Effector memory CD4-positive, alpha-beta T cell (primary cell): ENCODE measurements at regions not wholly inside any gene's neighbourhood (a gene's known extent, or its start where the extent isn't known, plus 50 kb on each side); places are given as distances from the start of the nearest gene placed in this dataset.

ENCODE experiments used
- DNase-seq, 3 donors: peaks; one replicate each; pipeline ENCODE4 v3.0.0-alpha.2; 2020
- H3K27ac ChIP-seq: 2 replicates; pipeline ENCODE4 v1.7.0; 2013; ENCODE audit warnings: mild to moderate bottlenecking, low read length, moderate library complexity; ENCODE audit not compliant: insufficient read depth, poor library complexity, severe bottlenecking
- H3K27me3 ChIP-seq: replicated peaks from 2 replicates; pipeline ENCODE4 v1.7.0; 2013; ENCODE audit warnings: mild to moderate bottlenecking, low read length; ENCODE audit not compliant: insufficient read depth, control insufficient read depth, poor library complexity, severe bottlenecking
- H3K36me3 ChIP-seq: 2 replicates; pipeline ENCODE4 v1.7.0; 2013; ENCODE audit warnings: mild to moderate bottlenecking, low read length, moderate library complexity; ENCODE audit not compliant: control insufficient read depth, insufficient read depth
- H3K4me1 ChIP-seq: 2 replicates; pipeline ENCODE4 v1.7.0; 2013; ENCODE audit warnings: low read length, mild to moderate bottlenecking; ENCODE audit not compliant: control insufficient read depth, insufficient read depth, poor library complexity, severe bottlenecking
- H3K4me3 ChIP-seq: 2 replicates; pipeline ENCODE4 v1.7.0; 2013; ENCODE audit warnings: low read length, low read depth, mild to moderate bottlenecking; ENCODE audit not compliant: insufficient read depth, poor library complexity, severe bottlenecking
- H3K9me3 ChIP-seq: 2 replicates; pipeline ENCODE4 v1.7.0; 2013; ENCODE audit warnings: mild to moderate bottlenecking, low read length, moderate library complexity; ENCODE audit not compliant: control insufficient read depth

- Histone ChIP-seq H3K4me1 (no peaks in the 10 kb centered on the region), H3K9me3 (no peaks in the 10 kb centered on the region), H3K27ac (no peak overlapping the region), H3K4me3 (no peak overlapping the region), H3K27me3 (no peaks in the 10 kb centered on the region), H3K36me3 (no peaks in the 10 kb centered on the region)
- no peak for DNase-seq
Measured at GRCh38 chr2:60603533-60604190, 50.2 kb upstream of the BCL11A start.

GRCh38 chr2:60604486-60605064 lies 51.1 kb upstream of the BCL11A start:
- Histone ChIP-seq H3K27me3 (no peaks in the 10 kb centered on the region), H3K36me3 (no peaks in the 10 kb centered on the region), H3K27ac (no peak overlapping the region), H3K9me3 (no peaks in the 10 kb centered on the region), H3K4me3 (no peak overlapping the region), H3K4me1 (no peaks in the 10 kb centered on the region)
- DNase-seq: no peak

- Histone ChIP-seq H3K36me3 (no peaks in the 10 kb centered on the region), H3K27ac (no peak overlapping the region), H3K4me1 (no peaks in the 10 kb centered on the region), H3K27me3 (no peaks in the 10 kb centered on the region), H3K4me3 (no peak overlapping the region), H3K9me3 (no peaks in the 10 kb centered on the region)
- no peak for DNase-seq
Measured at GRCh38 chr2:60605866-60606265, 52.4 kb upstream of the BCL11A start.

- no peak overlapping the region for H3K4me3 ChIP-seq
- no peaks in the 10 kb centered on the region for H3K36me3 ChIP-seq
- H3K4me1 ChIP-seq: no peaks in the 10 kb centered on the region
- H3K27me3 ChIP-seq: no peaks in the 10 kb centered on the region
- no peak for DNase-seq
- H3K9me3 ChIP-seq: no peaks in the 10 kb centered on the region
- H3K27ac ChIP-seq: no peak overlapping the region
Measured at GRCh38 chr2:60608679-60609078, 55.2 kb upstream of the BCL11A start.

- DNase-seq: no peak
- H3K4me1 ChIP-seq: no peaks in the 10 kb centered on the region
- no peak overlapping the region for H3K4me3 ChIP-seq
- no peaks in the 10 kb centered on the region for H3K27me3 ChIP-seq
- H3K27ac ChIP-seq: no peak overlapping the region
- H3K9me3 ChIP-seq: no peaks in the 10 kb centered on the region
- H3K36me3 ChIP-seq: no peaks in the 10 kb centered on the region
Measured at GRCh38 chr2:60612033-60612432, 58.6 kb upstream of the BCL11A start.

- DNase-seq: no peak
- H3K27me3 ChIP-seq: no peaks in the 10 kb centered on the region
- no peaks in the 10 kb centered on the region for H3K9me3 ChIP-seq
- no peaks in the 10 kb centered on the region for H3K36me3 ChIP-seq
- no peak overlapping the region for H3K27ac ChIP-seq
- H3K4me1 ChIP-seq: no peaks in the 10 kb centered on the region
- no peak overlapping the region for H3K4me3 ChIP-seq
Measured at GRCh38 chr2:60614319-60614718, 60.9 kb upstream of the BCL11A start.

GRCh38 chr2:60621688-60622429 lies 68.4 kb upstream of the BCL11A start:
- no peak for DNase-seq
- H3K36me3 ChIP-seq: no peaks in the 10 kb centered on the region

GRCh38 chr2:60623040-60623439 lies 69.6 kb upstream of the BCL11A start:
- no peaks in the 10 kb centered on the region for H3K9me3 ChIP-seq
- no peak overlapping the region for H3K27ac ChIP-seq
- H3K4me1 ChIP-seq: no peaks in the 10 kb centered on the region
- no peaks in the 10 kb centered on the region for H3K27me3 ChIP-seq
- DNase-seq: no peak
- H3K4me3 ChIP-seq: no peak overlapping the region
- H3K36me3 ChIP-seq: no peaks in the 10 kb centered on the region

More at GRCh38 chr2:60621688-60622429, 68.4 kb upstream of the BCL11A start:
- Histone ChIP-seq H3K4me1 (no peaks in the 10 kb centered on the region), H3K27me3 (no peaks in the 10 kb centered on the region), H3K4me3 (no peak overlapping the region), H3K27ac (no peak overlapping the region), H3K9me3 (no peaks in the 10 kb centered on the region)

GRCh38 chr2:60627412-60627811 lies 74.0 kb upstream of the BCL11A start:
- no peak overlapping the region for H3K4me3 ChIP-seq
- no peak overlapping the region for H3K27ac ChIP-seq
- H3K36me3 ChIP-seq: no peaks in the 10 kb centered on the region
- no peaks in the 10 kb centered on the region for H3K27me3 ChIP-seq
- no peaks in the 10 kb centered on the region for H3K9me3 ChIP-seq
- no peaks in the 10 kb centered on the region for H3K4me1 ChIP-seq
- no peak for DNase-seq

- H3K4me1 ChIP-seq: no peaks in the 10 kb centered on the region
- no peaks in the 10 kb centered on the region for H3K9me3 ChIP-seq
- no peak for DNase-seq
- no peak overlapping the region for H3K27ac ChIP-seq
- no peaks in the 10 kb centered on the region for H3K36me3 ChIP-seq
- H3K4me3 ChIP-seq: no peak overlapping the region
- H3K27me3 ChIP-seq: no peaks in the 10 kb centered on the region
Measured at GRCh38 chr2:60628026-60628425, 74.6 kb upstream of the BCL11A start.
